Ascending aorta (tissue), 2 donors: ENCODE measurements at regions not wholly inside any gene's neighbourhood (a gene's known extent, or its start where the extent isn't known, plus 50 kb on each side); places are given as distances from the start of the nearest gene placed in this dataset.

Source experiments
- DNase-seq, 2 donors: peaks; one replicate each; pipeline ENCODE4 v3.0.0-alpha.2; 2019; ENCODE audit warnings: low spot score in 2 of 2
- H3K27ac ChIP-seq, 2 donors: fragments of 200-600 bp; sonication (generic); one replicate each; pipeline ENCODE4 v1.5.1; 2016 to 2017; ENCODE audit warnings: mild to moderate bottlenecking in 1 of 2
- H3K27me3 ChIP-seq: fragments of 200-600 bp; sonication (generic); one replicate; pipeline ENCODE4 v1.5.1; 2017
- H3K36me3 ChIP-seq, 2 donors: fragments of 200-600 bp; sonication (generic); one replicate each; pipeline ENCODE4 v1.5.1; 2016
- H3K4me1 ChIP-seq, 2 donors: fragments of 200-600 bp; sonication (generic); one replicate each; pipeline ENCODE4 v1.5.1; 2016 to 2017; ENCODE audit warnings: mild to moderate bottlenecking in 1 of 2
- H3K4me3 ChIP-seq, 2 donors: fragments of 200-600 bp; sonication (generic); one replicate each; pipeline ENCODE4 v1.5.1; 2016 to 2017; ENCODE audit warnings: mild to moderate bottlenecking in 1 of 2
- H3K9me3 ChIP-seq, 2 donors: fragments of 200-600 bp; sonication (generic); one replicate each; pipeline ENCODE4 v1.5.1; 2016
- intact Hi-C: fragments of 100-400 bp; cut with DNase I; formaldehyde crosslinking; loops from one replicate; pipeline ENCODE4 v1.15.1; 2023
- TF ChIP-seq, protein P1 (sequence below), 3 experiments: fragments of 200-600 bp in 2 of 3; fragments of 450-650 bp in 1 of 3; sonication (generic) in 2 of 3; IDR thresholded peaks; one replicate each; pipeline ENCODE4 v1.5.1; 2016 to 2019; ENCODE audit warnings: antibody characterized with exemption in 3 of 3, mild to moderate bottlenecking in 1 of 3, moderate library complexity in 1 of 3

DNA sequence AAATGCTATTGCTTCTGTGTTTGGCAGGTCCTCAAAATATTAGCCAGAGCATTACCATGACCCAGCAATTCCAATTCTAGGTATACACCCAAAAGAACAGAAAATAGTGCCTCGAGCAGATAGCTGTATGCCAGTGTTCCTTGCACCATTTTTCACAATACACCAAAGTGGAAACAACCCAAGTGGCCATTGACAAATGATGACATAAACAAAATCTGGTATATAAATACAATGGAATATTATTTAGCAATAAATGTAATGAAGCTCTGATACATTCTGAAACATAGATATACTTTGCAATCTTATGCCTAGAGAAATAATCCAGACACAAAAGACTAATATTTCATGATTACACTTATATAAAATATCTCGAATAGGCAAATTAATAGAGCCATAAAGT lies 451.8 kb upstream of the PCDH7 start:
- intact Hi-C loops: no loop called here
- Histone ChIP-seq H3K9me3 (no peaks in the 10 kb centered on the region), H3K4me3 (no peak overlapping the region), H3K36me3 (no peaks in the 10 kb centered on the region), H3K4me1 (no peaks in the 10 kb centered on the region), H3K27ac (no peak overlapping the region), H3K27me3 (no peaks in the 10 kb centered on the region)
- no peak for DNase-seq
- TF ChIP-seq, protein P1, sequence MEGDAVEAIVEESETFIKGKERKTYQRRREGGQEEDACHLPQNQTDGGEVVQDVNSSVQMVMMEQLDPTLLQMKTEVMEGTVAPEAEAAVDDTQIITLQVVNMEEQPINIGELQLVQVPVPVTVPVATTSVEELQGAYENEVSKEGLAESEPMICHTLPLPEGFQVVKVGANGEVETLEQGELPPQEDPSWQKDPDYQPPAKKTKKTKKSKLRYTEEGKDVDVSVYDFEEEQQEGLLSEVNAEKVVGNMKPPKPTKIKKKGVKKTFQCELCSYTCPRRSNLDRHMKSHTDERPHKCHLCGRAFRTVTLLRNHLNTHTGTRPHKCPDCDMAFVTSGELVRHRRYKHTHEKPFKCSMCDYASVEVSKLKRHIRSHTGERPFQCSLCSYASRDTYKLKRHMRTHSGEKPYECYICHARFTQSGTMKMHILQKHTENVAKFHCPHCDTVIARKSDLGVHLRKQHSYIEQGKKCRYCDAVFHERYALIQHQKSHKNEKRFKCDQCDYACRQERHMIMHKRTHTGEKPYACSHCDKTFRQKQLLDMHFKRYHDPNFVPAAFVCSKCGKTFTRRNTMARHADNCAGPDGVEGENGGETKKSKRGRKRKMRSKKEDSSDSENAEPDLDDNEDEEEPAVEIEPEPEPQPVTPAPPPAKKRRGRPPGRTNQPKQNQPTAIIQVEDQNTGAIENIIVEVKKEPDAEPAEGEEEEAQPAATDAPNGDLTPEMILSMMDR (IDR thresholded peaks at IDR 0.05): no peak

DNA sequence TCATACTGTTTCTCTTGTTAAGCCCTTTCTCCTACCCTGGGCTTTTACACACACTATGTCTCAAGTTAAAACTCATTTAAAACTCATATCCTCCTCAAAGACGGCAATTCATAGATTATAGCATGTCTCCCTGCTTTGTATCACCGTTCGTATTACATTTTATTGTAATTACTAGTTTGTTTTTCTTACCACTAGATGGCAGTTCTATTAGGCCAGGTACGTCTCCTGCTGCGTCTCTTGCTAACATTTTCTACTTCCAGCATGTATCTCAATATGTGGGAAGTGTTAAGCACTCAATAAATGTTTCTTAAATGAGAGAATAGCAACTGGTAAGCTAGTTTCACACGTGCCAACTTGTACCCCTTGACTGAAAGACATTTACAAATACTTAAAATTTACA lies 450.3 kb upstream of the PCDH7 start:
- H3K4me3 ChIP-seq: no peak overlapping the region
- DNase-seq: no peak
- TF ChIP-seq, protein P1 (IDR thresholded peaks at IDR 0.05): no peak
- no peaks in the 10 kb centered on the region for H3K9me3 ChIP-seq
- intact Hi-C loops: no loop called here
- H3K36me3 ChIP-seq: no peaks in the 10 kb centered on the region
- H3K27me3 ChIP-seq: no peaks in the 10 kb centered on the region
- no peak overlapping the region for H3K27ac ChIP-seq
- no peaks in the 10 kb centered on the region for H3K4me1 ChIP-seq

DNA sequence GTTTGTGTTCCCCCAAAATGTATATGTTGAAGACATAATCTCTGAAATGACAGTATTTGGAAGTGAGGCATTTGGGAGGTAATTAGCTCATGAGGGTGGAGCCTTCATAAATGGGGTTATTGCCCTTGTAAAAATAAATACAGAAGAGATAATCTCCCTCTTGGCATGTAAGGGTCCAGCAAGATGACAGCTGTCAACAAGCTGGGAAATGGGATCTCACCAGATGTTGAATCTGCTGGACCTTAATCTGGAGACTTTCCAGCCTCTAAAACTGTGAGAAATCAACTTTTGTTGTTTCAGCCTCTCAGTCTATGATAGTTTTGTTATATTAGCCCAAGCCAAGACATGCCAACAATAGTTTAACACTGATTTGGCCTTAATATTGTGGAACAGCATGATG lies 438.2 kb upstream of the PCDH7 start:
- Histone ChIP-seq H3K36me3 (no peaks in the 10 kb centered on the region), H3K4me1 (no peaks in the 10 kb centered on the region), H3K4me3 (no peak overlapping the region), H3K9me3 (no peaks in the 10 kb centered on the region), H3K27ac (peak overlapping the region; percentile 26 to 55), H3K27me3 (no peaks in the 10 kb centered on the region)
- intact Hi-C loops: no loop called here
- no peak for DNase-seq
- TF ChIP-seq, protein P1 (IDR thresholded peaks at IDR 0.05): no peak

DNA sequence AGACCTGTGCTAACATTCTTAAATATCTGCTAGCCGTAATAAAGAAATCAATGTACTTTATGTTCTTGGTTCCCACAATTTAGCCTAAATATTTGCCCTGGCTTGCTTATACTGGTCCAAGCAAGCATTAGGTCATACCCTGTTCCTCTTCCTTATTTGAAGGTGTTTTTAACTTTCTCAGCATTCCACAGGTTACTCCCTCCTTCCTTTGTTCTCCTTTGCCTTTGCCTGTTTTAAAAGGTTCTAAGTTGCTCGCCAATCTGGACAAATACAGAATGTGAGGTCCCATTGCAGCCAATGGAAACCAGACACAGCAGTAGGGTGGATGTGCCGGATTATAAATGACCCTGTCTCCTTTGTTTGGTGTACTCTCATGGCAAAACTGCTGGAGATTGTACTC lies 436.8 kb upstream of the PCDH7 start:
- Histone ChIP-seq H3K27ac (peak overlapping the region; percentile 55 to 71), H3K9me3 (no peaks in the 10 kb centered on the region), H3K4me3 (no peak overlapping the region), H3K36me3 (no peaks in the 10 kb centered on the region), H3K27me3 (no peaks in the 10 kb centered on the region), H3K4me1 (no peaks in the 10 kb centered on the region)
- TF ChIP-seq, protein P1 (IDR thresholded peaks at IDR 0.05): no peak
- DNase-seq: no peak
- intact Hi-C loops: no loop called here

DNA sequence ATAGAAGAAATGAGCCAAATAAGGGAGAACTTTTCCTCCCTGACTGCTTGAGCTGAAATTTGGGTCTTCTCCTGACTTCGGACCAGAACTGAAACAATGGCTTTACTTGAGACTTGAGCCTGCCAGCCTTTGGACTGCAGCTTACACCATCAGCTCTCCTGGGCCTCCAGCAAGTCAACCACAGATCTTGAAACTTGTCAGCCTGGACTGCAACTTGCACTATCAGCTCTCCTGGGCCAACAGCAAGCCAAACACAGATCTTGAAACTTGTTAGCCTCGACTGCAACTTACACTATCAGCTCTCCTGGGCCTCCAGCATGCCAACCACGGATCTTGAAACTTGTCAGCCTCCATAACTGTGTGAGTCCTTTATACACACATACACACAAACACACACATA lies 425.9 kb upstream of the PCDH7 start:
- Histone ChIP-seq H3K4me3 (no peak overlapping the region), H3K9me3 (no peaks in the 10 kb centered on the region), H3K36me3 (no peaks in the 10 kb centered on the region), H3K27ac (no peak overlapping the region), H3K27me3 (no peaks in the 10 kb centered on the region), H3K4me1 (no peaks in the 10 kb centered on the region)
- TF ChIP-seq, protein P1 (IDR thresholded peaks at IDR 0.05): no peak
- no peak for DNase-seq
- intact Hi-C loops: no loop called here

DNA sequence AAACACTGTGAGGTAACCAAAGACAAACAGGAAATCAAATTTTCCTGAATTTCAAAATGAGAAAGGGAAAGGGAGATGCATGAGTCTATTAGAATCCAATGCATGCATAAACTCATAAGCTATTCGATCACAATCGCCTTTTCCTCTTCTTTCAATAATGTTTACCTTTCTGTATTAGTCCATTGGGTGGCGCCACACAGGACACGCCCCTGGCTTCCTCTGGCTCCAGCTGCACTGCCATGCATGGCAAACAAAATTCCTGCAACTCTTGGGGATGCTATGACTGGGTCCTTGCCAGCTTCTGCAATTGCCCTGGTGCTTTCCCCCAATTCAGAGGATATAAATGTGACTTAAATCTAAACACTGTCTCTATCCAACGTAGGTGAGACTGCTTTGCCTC lies 424.5 kb upstream of the PCDH7 start:
- Histone ChIP-seq H3K4me3 (no peak overlapping the region), H3K27ac (no peak overlapping the region), H3K9me3 (no peaks in the 10 kb centered on the region), H3K36me3 (no peaks in the 10 kb centered on the region), H3K27me3 (no peaks in the 10 kb centered on the region), H3K4me1 (no peaks in the 10 kb centered on the region)
- TF ChIP-seq, protein P1 (IDR thresholded peaks at IDR 0.05): no peak
- no peak for DNase-seq
- intact Hi-C loops: no loop called here
